GM19438 (cell line): ENCODE measurements at regions not wholly inside any gene's neighbourhood (a gene's known extent, or its start where the extent isn't known, plus 50 kb on each side); places are given as distances from the start of the nearest gene placed in this dataset.

Experiments used
- ATAC-seq: cut with Tn5 transposase; IDR thresholded peaks from one replicate; pipeline ENCODE4 v1.9.1; 2021; ENCODE audit warnings: low read depth; ENCODE audit not compliant: unreplicated experiment

- no peak for ATAC-seq
Observed at GRCh38 chr2:66382091-66382490, 52.8 kb upstream of the MEIS1 start.

- no peak for ATAC-seq
Observed at GRCh38 chr2:66379473-66379872, 55.5 kb upstream of the MEIS1 start.

- no peak for ATAC-seq
Observed at GRCh38 chr2:66377832-66378231, 57.1 kb upstream of the MEIS1 start.

DNA sequence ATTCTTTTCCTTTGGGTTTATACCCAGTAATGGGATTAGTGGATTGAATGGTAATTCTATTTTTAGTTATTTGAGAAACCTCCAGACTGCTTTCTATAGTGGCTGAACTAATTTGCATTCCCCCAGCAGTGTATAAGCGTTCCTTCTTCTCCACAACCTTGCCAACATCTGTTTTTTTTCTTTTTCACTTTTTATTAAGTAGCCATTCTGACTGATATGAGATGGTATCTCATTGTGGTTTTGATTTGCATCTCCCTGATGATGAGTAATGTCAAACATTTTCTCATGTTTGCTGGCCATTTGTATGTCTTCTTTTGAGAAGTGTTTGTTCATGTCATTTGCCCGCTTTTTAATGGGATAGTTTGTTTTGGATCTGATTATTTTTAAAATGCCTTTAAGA is 64.1 kb upstream of the MEIS1 start:
- no peak for ATAC-seq

- ATAC-seq = no peak
Observed at GRCh38 chr2:66366619-66367018, 68.3 kb upstream of the MEIS1 start.

GRCh38 chr2:66364495-66365333 is 70.2 kb upstream of the MEIS1 start:
- ATAC-seq = no peak

DNA sequence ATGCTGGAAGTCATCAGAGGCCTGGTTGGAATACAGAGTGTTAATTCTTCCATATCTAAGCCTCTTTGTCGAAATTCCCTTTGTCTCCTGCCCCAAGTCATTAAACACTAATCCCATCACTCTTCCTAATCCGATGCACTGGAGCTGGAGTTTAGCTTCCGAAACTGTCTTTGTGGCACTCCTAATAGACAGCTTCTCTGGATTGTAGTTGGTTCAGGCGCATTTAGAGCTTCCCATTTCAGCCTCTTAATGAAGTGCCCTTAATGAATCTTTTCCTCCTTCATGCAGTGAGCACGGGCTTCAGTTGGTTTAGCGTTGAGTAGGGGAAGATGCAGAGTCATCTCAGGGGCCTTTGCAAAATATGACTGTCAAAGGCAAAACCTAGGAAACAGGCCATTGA is 72.2 kb upstream of the MEIS1 start:
- ATAC-seq = no peak

- ATAC-seq = no peak
Observed at GRCh38 chr2:66346231-66346664, 88.7 kb upstream of the MEIS1 start.

DNA sequence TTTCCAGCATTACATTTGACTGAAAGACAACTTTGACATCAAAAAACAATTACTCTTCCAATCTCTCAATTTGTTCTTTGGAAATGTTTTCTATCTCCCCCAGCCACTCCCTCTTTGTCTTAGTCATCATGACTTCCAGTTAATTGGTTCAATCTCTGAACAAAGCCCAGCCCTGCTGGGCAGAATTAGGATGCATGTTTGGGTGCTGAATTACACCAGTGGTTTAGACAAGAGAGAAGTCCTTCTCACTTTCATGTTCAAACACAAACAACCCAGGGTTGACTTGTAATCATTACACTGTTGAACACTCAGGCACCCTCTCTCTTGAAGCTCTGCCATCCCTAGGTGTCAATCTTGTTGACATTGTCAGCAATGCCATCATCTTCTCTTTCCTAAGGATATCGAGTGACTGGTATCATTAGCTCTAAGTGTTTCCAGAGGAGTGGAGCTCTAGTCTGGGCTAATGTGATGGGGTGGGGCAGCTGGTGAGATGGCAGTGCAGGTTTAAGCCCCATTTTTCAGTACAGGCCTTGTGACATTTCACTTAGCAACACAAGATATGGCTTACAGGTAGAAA is 90.8 kb upstream of the MEIS1 start:
- ATAC-seq = no peak

- ATAC-seq = no peak
Observed at GRCh38 chr2:66343259-66343658, 91.7 kb upstream of the MEIS1 start.

GRCh38 chr2:66340521-66340920 is 94.4 kb upstream of the MEIS1 start:
- no peak for ATAC-seq

DNA sequence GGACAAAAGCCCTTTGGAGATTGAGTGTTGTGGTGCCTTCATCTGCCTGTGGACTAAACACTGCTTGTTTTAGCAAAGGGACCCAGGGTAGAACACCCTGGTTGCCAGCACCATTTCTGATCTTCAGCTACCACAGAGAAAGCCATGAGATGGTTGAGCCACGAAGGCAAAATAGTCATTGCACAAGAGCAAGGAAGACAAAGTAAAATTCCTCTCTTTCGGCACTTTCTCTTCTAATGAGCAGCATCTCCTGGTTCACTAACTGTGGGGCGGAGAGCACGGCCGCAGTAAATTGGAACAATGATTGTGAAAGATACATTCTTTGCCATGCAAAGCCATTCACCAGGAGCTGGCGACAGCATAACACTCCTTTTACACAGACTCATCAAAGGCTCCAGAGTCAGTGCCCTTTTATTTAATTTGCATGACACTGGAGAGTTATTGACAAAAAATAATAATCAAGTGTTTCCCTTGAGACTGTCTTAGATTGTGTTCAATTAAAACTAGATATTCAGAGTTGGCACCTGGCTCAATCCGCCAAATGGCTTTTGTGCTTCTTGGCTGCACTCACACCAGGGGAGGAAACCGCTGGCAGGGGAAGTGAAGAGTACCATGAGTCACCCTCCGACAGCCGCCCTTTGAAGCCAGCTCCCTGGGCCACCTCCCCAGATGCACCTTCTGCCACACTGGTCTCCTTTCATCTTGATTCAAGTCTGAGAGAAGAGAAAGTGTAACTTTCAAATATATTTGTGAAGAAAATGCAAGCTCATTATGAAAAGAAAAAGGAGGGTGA is 100.5 kb upstream of the MEIS1 start:
- ATAC-seq = no peak

GRCh38 chr2:66331176-66331575 is 103.7 kb upstream of the MEIS1 start:
- ATAC-seq = no peak

- ATAC-seq = no peak
Observed at GRCh38 chr2:66329081-66329605, 105.8 kb upstream of the MEIS1 start.

DNA sequence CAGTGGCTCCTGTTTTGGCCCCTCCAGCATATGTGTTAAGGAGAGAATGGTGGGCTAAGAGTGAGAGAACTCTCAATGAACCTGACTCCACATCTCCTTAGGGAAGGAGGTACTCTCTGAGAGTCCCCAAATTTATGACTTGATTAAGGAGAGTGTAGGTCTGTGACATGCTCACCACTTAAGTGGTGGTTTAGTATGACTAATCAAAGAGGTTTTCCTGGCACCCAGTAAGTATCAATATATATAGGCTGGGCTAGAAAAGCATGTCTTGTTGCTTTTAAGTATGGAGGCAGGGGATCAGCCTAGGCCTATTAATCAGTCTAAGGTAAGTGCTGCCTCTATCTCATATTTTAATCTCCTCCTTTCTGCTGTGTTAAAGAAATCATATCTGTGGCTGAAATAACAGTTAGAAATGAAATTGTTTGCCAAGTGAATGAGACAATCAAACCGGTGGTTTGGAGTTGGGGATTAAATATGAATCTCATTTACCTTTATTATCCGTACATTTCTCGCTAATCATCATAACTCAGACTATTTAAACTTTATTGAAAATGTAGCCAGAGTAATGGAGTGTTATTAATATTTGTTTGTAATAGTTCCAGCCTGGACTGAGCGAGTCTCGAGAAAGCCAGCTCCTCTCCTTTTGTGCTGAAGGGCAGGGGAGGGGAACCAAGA is 107.7 kb upstream of the MEIS1 start:
- no peak for ATAC-seq

DNA sequence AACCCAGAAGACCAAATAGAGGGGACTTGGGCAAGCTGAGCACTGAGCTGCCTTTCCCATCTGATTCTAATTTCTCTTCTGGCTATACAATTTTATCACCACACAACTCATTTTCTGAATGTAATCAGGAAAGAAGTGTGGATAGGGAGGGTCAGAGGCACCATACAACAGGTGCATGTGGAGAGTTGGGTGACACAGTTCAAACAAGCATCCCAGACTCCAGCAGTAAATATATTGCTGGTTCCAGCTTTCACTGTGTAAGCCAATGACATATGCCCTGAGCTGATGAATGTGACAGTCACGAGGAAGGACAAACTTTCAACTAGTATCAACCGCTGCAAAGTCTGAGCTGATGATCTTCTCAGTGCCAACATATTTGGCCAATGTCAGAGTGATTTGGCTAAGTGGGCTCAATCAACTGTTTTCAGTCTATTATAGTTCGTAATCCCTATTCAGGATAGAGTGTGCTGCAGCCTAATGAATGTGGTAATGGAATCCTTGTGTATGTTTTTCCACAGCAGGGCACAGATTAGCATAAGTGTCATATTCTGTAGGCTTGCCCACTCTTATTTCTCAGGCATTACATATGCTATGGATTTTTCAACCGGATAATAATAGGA is 109.9 kb upstream of the MEIS1 start:
- no peak for ATAC-seq

- no peak for ATAC-seq
Observed at GRCh38 chr2:66324356-66324755, 110.6 kb upstream of the MEIS1 start.

DNA sequence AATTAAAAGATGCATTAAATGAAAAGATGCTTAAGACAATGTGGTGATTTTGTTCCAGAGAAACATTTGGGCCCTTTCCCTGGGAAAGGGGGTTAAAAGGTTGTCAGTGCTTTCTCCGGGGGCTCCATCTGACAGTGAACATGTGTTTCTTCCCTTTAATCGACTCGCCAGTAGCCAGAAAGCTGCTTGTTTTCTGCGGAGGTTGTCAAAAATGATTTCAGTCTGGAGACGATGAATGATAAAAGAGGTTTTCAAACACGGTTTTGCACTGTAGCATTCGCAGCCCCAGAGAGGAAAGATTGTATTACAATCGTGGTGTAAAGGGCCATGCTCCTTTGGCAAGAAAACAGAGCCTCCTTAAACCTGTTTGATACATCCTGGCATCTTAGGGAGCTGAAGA is 111.5 kb upstream of the MEIS1 start:
- ATAC-seq = no peak

DNA sequence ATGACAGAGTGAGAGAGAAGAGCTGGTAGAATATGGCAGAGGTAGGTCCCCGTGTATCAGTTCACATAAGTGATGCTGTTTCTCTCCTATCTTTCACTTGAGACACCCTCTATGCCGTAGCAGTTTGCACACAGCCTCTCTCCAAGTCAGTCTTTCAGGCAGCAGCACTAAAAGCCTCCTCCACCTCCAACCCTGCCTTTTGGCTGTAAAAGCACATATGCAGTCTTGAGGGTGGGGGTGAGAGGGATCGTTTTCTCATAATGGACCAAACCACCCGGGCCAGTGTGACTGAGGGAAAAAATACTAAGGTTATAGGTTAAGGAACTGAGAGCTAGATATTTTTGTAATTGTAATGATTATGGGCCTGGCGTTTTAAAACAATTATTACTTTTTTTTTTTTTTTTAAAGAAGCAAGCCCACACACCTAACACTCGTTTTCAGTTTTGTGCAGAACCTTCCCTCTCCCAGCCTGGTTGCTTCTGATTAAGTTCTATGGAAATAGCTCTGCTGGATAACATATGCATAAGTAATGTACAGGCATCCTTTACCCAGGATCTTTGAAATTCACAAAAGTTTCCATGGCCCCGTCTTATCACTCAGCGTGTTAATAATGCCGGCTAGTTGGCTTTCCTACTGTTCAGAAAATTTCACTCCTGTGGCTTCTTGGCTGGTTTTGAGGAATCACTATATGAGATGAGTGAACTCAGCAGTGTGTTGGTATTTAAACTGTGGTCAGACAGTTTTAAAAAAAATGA is 112.2 kb upstream of the MEIS1 start:
- no peak for ATAC-seq
